ENCODE measurements at regions not wholly inside any gene's neighbourhood (a gene's known extent, or its start where the extent isn't known, plus 50 kb on each side); places are given as distances from the start of the nearest gene placed in this dataset.
"Not testable (repeated sequence)": the region's sequence is repeated elsewhere in the genome, so short reads cannot be mapped to it uniquely, and the experiment has no call there.

DNA sequence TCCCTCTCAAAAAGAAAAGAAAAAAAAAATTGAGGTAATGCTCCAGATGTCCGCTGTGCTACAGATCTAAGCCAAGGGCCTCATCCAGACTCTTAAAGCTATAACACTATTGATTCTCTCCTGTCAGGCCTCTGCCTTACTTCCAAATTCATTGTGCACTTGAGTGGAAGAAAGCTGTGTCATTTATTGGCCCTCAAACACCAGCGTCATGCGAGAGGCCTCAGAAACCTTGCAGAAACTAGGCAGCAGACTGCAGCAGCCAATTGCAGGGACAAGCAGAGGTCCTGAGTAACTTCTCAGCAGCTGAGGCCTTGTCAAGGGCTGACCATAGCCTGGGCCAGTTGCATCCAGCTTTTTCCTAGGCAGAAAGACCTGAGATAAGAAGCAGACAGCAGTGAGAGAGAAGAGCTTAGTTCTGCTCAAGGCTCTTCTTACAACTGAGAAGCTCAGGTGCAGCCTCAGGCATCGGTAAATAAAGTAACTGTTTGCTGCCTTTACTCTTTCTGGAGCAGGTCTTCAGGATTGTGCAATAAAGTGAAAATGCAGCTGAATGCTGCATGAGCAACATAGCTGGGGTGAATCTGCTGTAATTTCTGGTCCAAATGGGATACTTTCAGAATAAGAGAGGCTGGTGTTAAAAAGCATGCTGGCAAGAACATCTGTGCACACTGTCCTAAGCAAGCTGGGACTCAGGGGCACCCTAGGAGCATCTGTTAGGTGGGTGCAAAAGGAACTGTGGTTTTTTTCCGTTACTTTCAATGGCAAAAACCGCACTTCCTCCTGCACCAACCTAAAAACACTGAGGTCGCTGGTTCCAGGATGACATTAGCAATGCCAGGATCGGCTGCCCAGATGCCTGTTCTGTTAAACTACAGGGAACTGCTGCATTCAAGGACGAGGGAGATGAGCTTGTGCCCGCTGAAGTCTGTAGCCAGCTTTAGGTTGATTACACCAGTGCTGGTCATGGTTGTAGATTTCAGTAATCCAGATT lies 181.8 kb upstream of the PFKP start:
- Histone ChIP-seq H3K4me1 (ENCODE audit: control insufficient read depth, insufficient read depth, low read length, poor library complexity, severe bottlenecking) (no peaks in the 10 kb centered on the region), H3K4me3 (ENCODE audit: low read depth, low read length) (no peak overlapping the region), H3K9me3 (ENCODE audit: control insufficient read depth in 2 of 2, low read length in 2 of 2) (no peaks in the 10 kb centered on the region), H3K27ac (ENCODE audit: insufficient read depth, low read length, poor library complexity, severe bottlenecking) (no peak overlapping the region), H3K27me3 (ENCODE audit: control insufficient read depth, insufficient read depth, low read length) (peaks cover 3% of the 10 kb centered on the region), H3K36me3 (ENCODE audit: control insufficient read depth, insufficient read depth, low read length) (no peaks in the 10 kb centered on the region)
- no peaks in the 10 kb centered on the region for H3K4me1 Mint-ChIP-seq
- no peak overlapping the region for H3K27ac Mint-ChIP-seq
- H3K4me3 Mint-ChIP-seq = no peak overlapping the region
- ATAC-seq (ENCODE audit: low read depth in 2 of 2) = no peak
- no peak for DNase-seq
- peaks cover 14% of the 10 kb centered on the region for H3K27me3 Mint-ChIP-seq
- H3K36me3 Mint-ChIP-seq = no peaks in the 10 kb centered on the region
- H3K9me3 Mint-ChIP-seq = peaks cover 0 to 4% (median 0%) of the 10 kb centered on the region in 7 donors

DNA sequence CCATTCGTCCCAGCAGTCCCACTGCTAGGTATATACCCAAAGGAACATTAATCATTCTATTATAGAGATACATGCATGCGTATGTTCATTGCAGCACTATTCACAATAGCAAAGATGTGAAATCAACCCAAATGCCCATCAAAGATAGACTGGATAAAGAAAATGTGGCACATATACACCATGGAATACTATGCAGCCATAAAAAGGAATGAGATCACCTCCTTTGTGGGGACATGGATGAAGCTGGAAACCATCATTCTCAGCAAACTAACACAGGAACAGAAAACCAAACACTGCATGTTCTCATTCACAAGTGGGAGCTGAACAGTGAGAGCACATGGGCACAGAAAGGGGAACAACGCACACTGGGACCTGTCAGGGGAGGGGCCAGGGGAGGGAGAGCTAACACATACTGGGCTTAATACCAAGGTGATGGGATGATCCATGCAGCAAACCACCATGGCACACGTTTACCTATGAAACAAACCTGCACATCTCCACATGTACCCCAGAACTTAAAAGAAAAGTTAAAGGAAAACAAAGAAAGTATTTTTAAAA lies 183.3 kb upstream of the PFKP start:
- not testable (repeated sequence) for DNase-seq; H3K9me3 Mint-ChIP-seq; H3K4me3 Mint-ChIP-seq; H3K4me1 ChIP-seq (ENCODE audit: control insufficient read depth, insufficient read depth, low read length, poor library complexity, severe bottlenecking); H3K4me3 ChIP-seq (ENCODE audit: low read depth, low read length); H3K36me3 ChIP-seq (ENCODE audit: control insufficient read depth, insufficient read depth, low read length); H3K27ac Mint-ChIP-seq; H3K27ac ChIP-seq (ENCODE audit: insufficient read depth, low read length, poor library complexity, severe bottlenecking); H3K36me3 Mint-ChIP-seq; H3K27me3 ChIP-seq (ENCODE audit: control insufficient read depth, insufficient read depth, low read length); ATAC-seq (ENCODE audit: low read depth in 2 of 2); H3K4me1 Mint-ChIP-seq; H3K9me3 ChIP-seq (ENCODE audit: control insufficient read depth in 2 of 2, low read length in 2 of 2)
- H3K27me3 Mint-ChIP-seq = peaks cover 15% of the 10 kb centered on the region

DNA sequence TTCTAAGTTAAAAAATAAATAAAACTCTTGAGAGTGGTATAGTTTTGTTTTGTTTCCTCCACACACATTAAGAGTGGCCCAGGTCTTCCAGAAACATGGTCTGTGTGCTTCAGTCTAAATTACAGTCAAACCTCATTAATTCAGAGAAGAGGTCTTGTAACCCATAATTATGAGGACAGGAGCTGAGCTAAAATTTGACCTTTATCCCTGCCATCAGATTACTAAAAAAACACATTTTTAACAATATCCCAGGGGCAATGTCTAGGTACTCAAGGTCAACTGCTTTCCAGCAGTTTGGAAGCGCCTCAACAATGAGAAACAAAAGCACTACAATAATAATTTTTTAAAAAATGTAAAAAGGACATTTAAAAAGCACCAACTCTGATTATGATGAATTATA lies 184.1 kb upstream of the PFKP start:
- Mint-ChIP-seq H3K4me1 (no peaks in the 10 kb centered on the region), H3K36me3 (no peaks in the 10 kb centered on the region), H3K9me3 (peaks cover 0 to 2% (median 0%) of the 10 kb centered on the region in 7 donors), H3K4me3 (no peak overlapping the region), H3K27me3 (peaks cover 15% of the 10 kb centered on the region), H3K27ac (no peak overlapping the region)
- no peaks in the 10 kb centered on the region for H3K9me3 ChIP-seq (ENCODE audit: control insufficient read depth in 2 of 2, low read length in 2 of 2)
- no peak overlapping the region for H3K27ac ChIP-seq (ENCODE audit: insufficient read depth, low read length, poor library complexity, severe bottlenecking)
- ATAC-seq (ENCODE audit: low read depth in 2 of 2) = no peak
- no peaks in the 10 kb centered on the region for H3K36me3 ChIP-seq (ENCODE audit: control insufficient read depth, insufficient read depth, low read length)
- H3K4me3 ChIP-seq (ENCODE audit: low read depth, low read length) = no peak overlapping the region
- H3K27me3 ChIP-seq (ENCODE audit: control insufficient read depth, insufficient read depth, low read length) = peaks cover 3% of the 10 kb centered on the region
- H3K4me1 ChIP-seq (ENCODE audit: control insufficient read depth, insufficient read depth, low read length, poor library complexity, severe bottlenecking) = no peaks in the 10 kb centered on the region
- DNase-seq = no peak

DNA sequence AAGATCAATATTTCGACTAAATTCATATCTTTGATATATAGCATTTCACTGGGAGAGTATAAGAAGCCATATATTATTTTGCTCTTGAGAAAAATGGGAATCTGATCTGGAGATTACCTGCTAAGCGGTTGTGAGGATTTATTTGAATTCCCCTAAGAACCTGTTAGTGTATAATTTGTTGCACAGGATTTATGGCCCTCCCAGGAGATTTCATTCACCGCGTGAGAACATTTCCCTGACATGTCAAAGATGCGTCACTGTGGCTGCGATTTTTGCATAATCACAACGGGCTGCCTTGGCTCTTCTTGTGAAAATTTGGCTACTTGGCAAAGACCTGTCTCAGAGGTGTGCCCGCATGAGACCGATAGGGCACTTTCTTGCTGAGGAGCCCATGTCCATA lies 184.7 kb upstream of the PFKP start:
- Histone ChIP-seq H3K36me3 (ENCODE audit: control insufficient read depth, insufficient read depth, low read length) (no peaks in the 10 kb centered on the region), H3K9me3 (ENCODE audit: control insufficient read depth in 2 of 2, low read length in 2 of 2) (no peaks in the 10 kb centered on the region), H3K4me3 (ENCODE audit: low read depth, low read length) (no peak overlapping the region), H3K27me3 (ENCODE audit: control insufficient read depth, insufficient read depth, low read length) (peaks cover 3% of the 10 kb centered on the region), H3K27ac (ENCODE audit: insufficient read depth, low read length, poor library complexity, severe bottlenecking) (no peak overlapping the region), H3K4me1 (ENCODE audit: control insufficient read depth, insufficient read depth, low read length, poor library complexity, severe bottlenecking) (no peaks in the 10 kb centered on the region)
- peaks cover 15% of the 10 kb centered on the region for H3K27me3 Mint-ChIP-seq
- no peak for DNase-seq
- H3K4me3 Mint-ChIP-seq = no peak overlapping the region
- no peak overlapping the region for H3K27ac Mint-ChIP-seq
- no peaks in the 10 kb centered on the region for H3K36me3 Mint-ChIP-seq
- H3K4me1 Mint-ChIP-seq = no peaks in the 10 kb centered on the region
- peaks cover 0 to 2% (median 0%) of the 10 kb centered on the region in 7 donors for H3K9me3 Mint-ChIP-seq
- no peak for ATAC-seq (ENCODE audit: low read depth in 2 of 2)

DNA sequence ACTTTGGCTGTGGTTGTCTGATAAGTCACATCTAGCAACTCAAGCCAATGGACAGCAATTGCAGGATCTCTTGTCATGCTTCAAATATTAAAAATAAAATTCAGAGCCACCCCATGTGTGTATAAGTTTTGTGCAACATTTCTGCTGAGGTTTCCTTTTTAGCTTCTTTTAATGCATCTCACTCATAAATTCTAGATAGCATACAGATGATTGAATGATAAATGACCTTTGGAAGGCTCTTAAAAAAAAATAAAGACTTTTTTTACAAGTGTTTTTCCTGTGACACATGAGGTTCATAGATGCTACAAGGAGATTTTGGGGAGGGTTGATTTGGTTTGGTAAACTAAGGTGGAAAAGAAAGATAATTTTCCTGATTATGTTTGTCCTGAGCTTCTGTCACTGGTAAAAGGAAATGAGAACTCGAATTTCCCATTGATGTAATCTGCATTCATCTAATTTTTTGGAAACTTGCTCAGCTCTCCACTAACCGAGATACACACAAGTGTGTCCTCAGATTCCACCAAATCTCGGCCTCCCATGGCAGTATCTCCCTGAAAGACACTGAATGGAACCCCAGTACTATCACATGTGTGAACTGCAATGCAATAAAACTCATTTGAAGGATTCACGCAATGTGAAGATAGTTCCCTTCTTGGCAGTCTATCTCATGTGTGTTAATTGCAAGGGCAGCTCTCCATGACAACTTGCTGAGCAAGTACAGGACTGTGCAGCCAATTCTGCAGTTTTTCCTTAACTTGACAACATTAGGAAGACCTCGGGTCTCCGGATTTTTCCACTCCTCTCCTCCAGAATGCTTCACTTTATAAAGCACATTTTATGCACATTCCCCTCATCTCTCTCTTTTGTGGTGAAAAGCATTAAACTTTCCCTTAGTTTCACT lies 185.4 kb upstream of the PFKP start:
- no peak overlapping the region for H3K27ac ChIP-seq (ENCODE audit: insufficient read depth, low read length, poor library complexity, severe bottlenecking)
- no peaks in the 10 kb centered on the region for H3K36me3 Mint-ChIP-seq
- no peak for ATAC-seq (ENCODE audit: low read depth in 2 of 2)
- H3K36me3 ChIP-seq (ENCODE audit: control insufficient read depth, insufficient read depth, low read length) = no peaks in the 10 kb centered on the region
- H3K27me3 ChIP-seq (ENCODE audit: control insufficient read depth, insufficient read depth, low read length) = peaks cover 3% of the 10 kb centered on the region
- H3K4me3 ChIP-seq (ENCODE audit: low read depth, low read length) = no peak overlapping the region
- no peaks in the 10 kb centered on the region for H3K4me1 Mint-ChIP-seq
- H3K4me3 Mint-ChIP-seq = no peak overlapping the region
- no peaks in the 10 kb centered on the region for H3K4me1 ChIP-seq (ENCODE audit: control insufficient read depth, insufficient read depth, low read length, poor library complexity, severe bottlenecking)
- H3K27ac Mint-ChIP-seq = no peak overlapping the region
- no peaks in the 10 kb centered on the region for H3K9me3 ChIP-seq (ENCODE audit: control insufficient read depth in 2 of 2, low read length in 2 of 2)
- DNase-seq = no peak
- H3K27me3 Mint-ChIP-seq = peaks cover 15% of the 10 kb centered on the region
- peaks cover 0 to 2% (median 0%) of the 10 kb centered on the region in 7 donors for H3K9me3 Mint-ChIP-seq

DNA sequence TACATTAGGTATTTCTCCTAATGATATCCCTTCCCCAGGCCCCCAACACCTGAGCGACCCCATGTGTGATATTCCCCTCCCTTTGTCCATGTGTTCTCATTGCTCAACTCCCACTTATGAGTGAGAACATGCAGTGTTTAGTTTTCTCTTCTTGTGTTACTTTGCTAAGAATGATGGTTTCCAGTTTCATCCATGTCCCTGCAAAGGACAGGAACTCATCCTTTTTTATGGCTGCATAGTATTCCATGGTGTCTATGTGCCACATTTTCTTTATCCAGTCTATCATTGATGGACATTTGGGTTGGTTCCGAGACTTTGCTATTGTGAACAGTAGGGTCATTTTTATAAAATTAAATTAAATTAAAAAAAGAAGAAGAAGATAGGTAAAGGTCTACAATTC lies 187.3 kb upstream of the PFKP start:
- not testable (repeated sequence) for H3K4me1 ChIP-seq (ENCODE audit: control insufficient read depth, insufficient read depth, low read length, poor library complexity, severe bottlenecking); H3K9me3 Mint-ChIP-seq; H3K4me3 Mint-ChIP-seq; ATAC-seq (ENCODE audit: low read depth in 2 of 2); H3K4me3 ChIP-seq (ENCODE audit: low read depth, low read length); H3K4me1 Mint-ChIP-seq; H3K27ac ChIP-seq (ENCODE audit: insufficient read depth, low read length, poor library complexity, severe bottlenecking); H3K27ac Mint-ChIP-seq; H3K27me3 ChIP-seq (ENCODE audit: control insufficient read depth, insufficient read depth, low read length); DNase-seq; H3K36me3 Mint-ChIP-seq; H3K9me3 ChIP-seq (ENCODE audit: control insufficient read depth in 2 of 2, low read length in 2 of 2); H3K36me3 ChIP-seq (ENCODE audit: control insufficient read depth, insufficient read depth, low read length)
- H3K27me3 Mint-ChIP-seq = peaks cover 15% of the 10 kb centered on the region

DNA sequence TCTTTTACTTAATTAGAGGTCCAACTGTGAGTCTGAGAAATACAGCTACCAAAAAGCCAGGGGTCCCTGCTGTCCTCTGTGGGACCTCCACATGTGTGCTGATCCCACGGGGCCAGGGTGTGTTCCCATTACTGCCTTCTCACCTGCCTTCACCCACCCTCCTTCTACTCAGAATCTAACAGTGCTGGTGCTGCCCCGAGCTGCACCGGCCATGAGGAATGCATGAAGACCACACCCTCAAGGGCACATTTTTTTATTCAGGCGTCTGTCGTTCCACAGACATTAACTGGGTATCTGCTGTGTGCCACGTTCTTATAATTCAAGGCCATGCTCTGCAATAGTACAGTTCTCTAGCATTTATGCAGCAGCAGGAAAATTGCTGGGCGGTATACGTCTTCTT lies 188.5 kb upstream of the PFKP start:
- no peak overlapping the region for H3K4me3 Mint-ChIP-seq
- Histone ChIP-seq H3K36me3 (ENCODE audit: control insufficient read depth, insufficient read depth, low read length) (no peaks in the 10 kb centered on the region), H3K9me3 (ENCODE audit: control insufficient read depth in 2 of 2, low read length in 2 of 2) (no peaks in the 10 kb centered on the region), H3K4me1 (ENCODE audit: control insufficient read depth, insufficient read depth, low read length, poor library complexity, severe bottlenecking) (no peaks in the 10 kb centered on the region), H3K27ac (ENCODE audit: insufficient read depth, low read length, poor library complexity, severe bottlenecking) (no peak overlapping the region), H3K27me3 (ENCODE audit: control insufficient read depth, insufficient read depth, low read length) (peaks cover 3% of the 10 kb centered on the region), H3K4me3 (ENCODE audit: low read depth, low read length) (no peak overlapping the region)
- no peak for DNase-seq
- no peaks in the 10 kb centered on the region for H3K4me1 Mint-ChIP-seq
- H3K27ac Mint-ChIP-seq = no peak overlapping the region
- H3K27me3 Mint-ChIP-seq = peaks cover 15% of the 10 kb centered on the region
- H3K36me3 Mint-ChIP-seq = no peaks in the 10 kb centered on the region
- peaks cover 0 to 2% (median 0%) of the 10 kb centered on the region in 7 donors for H3K9me3 Mint-ChIP-seq
- no peak for ATAC-seq (ENCODE audit: low read depth in 2 of 2)
